Right lobe of liver (tissue), 6 donors: ENCODE measurements at regions not wholly inside any gene's neighbourhood (a gene's known extent, or its start where the extent isn't known, plus 50 kb on each side); places are given as distances from the start of the nearest gene placed in this dataset.

Experiments used
- ATAC-seq, 4 donors: fragments of 200-7000 bp; cut with Tn5 transposase; one replicate each; pipeline ENCODE4 v1.9.1; 2020; ENCODE audit warnings: mild to moderate bottlenecking in 4 of 4, moderate library complexity in 4 of 4
- DNase-seq, 3 donors: peaks; one replicate each; pipeline ENCODE4 v3.0.0-alpha.2; 2020
- H3K27ac ChIP-seq, 3 donors: fragments of 200-600 bp; one replicate each; pipeline ENCODE4 v1.8.0; 2022
- H3K27me3 ChIP-seq, 2 donors: fragments of 200-600 bp; one replicate each; pipeline ENCODE4 v1.8.0; 2022
- H3K36me3 ChIP-seq, 4 donors: fragments of 200-600 bp; sonication (generic) in 1 of 4; one replicate each; pipeline versions ENCODE4 v1.5.1 to v1.8.0; 2017 to 2022; ENCODE audit warnings: control low read depth in 1 of 4
- H3K4me1 ChIP-seq, 4 donors: fragments of 200-600 bp; sonication (generic) in 1 of 4; one replicate each; pipeline versions ENCODE4 v1.5.1 to v1.8.0; 2017 to 2022; ENCODE audit warnings: control low read depth in 1 of 4
- H3K4me3 ChIP-seq, 3 donors: fragments of 200-600 bp; one replicate each; pipeline ENCODE4 v1.8.0; 2022
- H3K9me3 ChIP-seq, 4 donors: fragments of 200-600 bp; sonication (generic) in 1 of 4; one replicate each; pipeline versions ENCODE4 v1.5.1 to v1.8.0; 2017 to 2022; ENCODE audit warnings: control low read depth in 1 of 4
- CTCF ChIP-seq, 4 donors: fragments of 200-600 bp in 3 of 4; fragments of 450-650 bp in 1 of 4; IDR thresholded peaks; one replicate each; pipeline versions ENCODE4 v1.5.1 to v1.8.0; 2016 to 2022; ENCODE audit warnings: antibody characterized with exemption in 4 of 4, mild to moderate bottlenecking in 2 of 4
- POLR2A ChIP-seq: fragments of 450-650 bp; IDR thresholded peaks from one replicate; pipeline ENCODE4 v1.6.1; 2017; ENCODE audit warnings: antibody characterized with exemption, mild to moderate bottlenecking
- WGBS: methylation state at CpG from one replicate; pipeline ENCODE4 v1.1.6; 2018; ENCODE audit warnings: low coverage, low lambda C conversion rate; ENCODE audit not compliant: insufficient coverage; ENCODE audit errors: missing lambda C conversion rate; 5-methylcytosine and 5-hydroxymethylcytosine counted together
- intact Hi-C, 2 donors: fragments of 100-400 bp; cut with DNase I; formaldehyde crosslinking; loops; one replicate each; pipeline versions ENCODE4 v1.11.2 to v1.14.1; 2022
- donor health status: DM: no; HTN: yes; CAD: no.
- donor health status: DM: no; HTN: no; CAD: no.
- donor health status: DM: no; HTN: no; CAD: no.
- donor health status: DM: no; HTN: yes; CAD: no.
- donor health status: DM: no; HTN: yes; CAD: no.

GRCh38 chr7:81280531-81280930 is 361.7 kb upstream of the SEMA3C start:
- TF ChIP-seq POLR2A: no peak
- TF ChIP-seq CTCF (IDR thresholded peaks at IDR 0.05): no peak
- Histone ChIP-seq H3K4me1 (no peaks in the 10 kb centered on the region), H3K36me3 (no peaks in the 10 kb centered on the region), H3K27me3 (no peaks in the 10 kb centered on the region), H3K9me3 (no peaks in the 10 kb centered on the region), H3K27ac (no peak overlapping the region), H3K4me3 (no peak overlapping the region)
- DNase-seq: no peak
- ATAC-seq: no peak
- intact Hi-C loops: no loop called here

- TF ChIP-seq POLR2A (no peak), CTCF (IDR thresholded peaks at IDR 0.05) (no peak)
- intact Hi-C loops: no loop called here
- H3K4me3 ChIP-seq: no peak overlapping the region
- no peaks in the 10 kb centered on the region for H3K9me3 ChIP-seq
- no peak for DNase-seq
- H3K36me3 ChIP-seq: no peaks in the 10 kb centered on the region
- WGBS: 25% methylated on average over 1 of the region's 2 CpGs
- H3K27ac ChIP-seq: no peak overlapping the region
- no peaks in the 10 kb centered on the region for H3K4me1 ChIP-seq
- ATAC-seq: no peak
- no peaks in the 10 kb centered on the region for H3K27me3 ChIP-seq
Measured at GRCh38 chr7:81277691-81278090, 358.8 kb upstream of the SEMA3C start.

- H3K4me1 ChIP-seq: no peaks in the 10 kb centered on the region
- no peak overlapping the region for H3K4me3 ChIP-seq
- no peak for DNase-seq
- no peak for ATAC-seq
- no peaks in the 10 kb centered on the region for H3K9me3 ChIP-seq
- 41% methylated on average over 2 of the region's 6 CpGs for WGBS
- no peaks in the 10 kb centered on the region for H3K27me3 ChIP-seq
- H3K27ac ChIP-seq: no peak overlapping the region
- intact Hi-C loops: no loop called here
- no peaks in the 10 kb centered on the region for H3K36me3 ChIP-seq
- TF ChIP-seq CTCF (IDR thresholded peaks at IDR 0.05) (no peak), POLR2A (no peak)
Measured at GRCh38 chr7:81273601-81274397, 354.9 kb upstream of the SEMA3C start.

GRCh38 chr7:81272176-81272575 is 353.3 kb upstream of the SEMA3C start:
- intact Hi-C loops: no loop called here
- TF ChIP-seq CTCF (IDR thresholded peaks at IDR 0.05) (no peak), POLR2A (no peak)
- Histone ChIP-seq H3K4me1 (no peaks in the 10 kb centered on the region), H3K27me3 (no peaks in the 10 kb centered on the region), H3K36me3 (no peaks in the 10 kb centered on the region), H3K27ac (no peak overlapping the region), H3K4me3 (no peak overlapping the region), H3K9me3 (no peaks in the 10 kb centered on the region)
- 80% methylated on average over 1 of the region's 1 CpG for WGBS
- DNase-seq (no peak), ATAC-seq (no peak)

- no peak for DNase-seq
- Histone ChIP-seq H3K4me1 (no peaks in the 10 kb centered on the region), H3K9me3 (no peaks in the 10 kb centered on the region), H3K27me3 (no peaks in the 10 kb centered on the region), H3K27ac (no peak overlapping the region), H3K36me3 (no peaks in the 10 kb centered on the region), H3K4me3 (no peak overlapping the region)
- intact Hi-C loops: no loop called here
- WGBS: 88% methylated on average over 1 of the region's 1 CpG
- ATAC-seq: no peak
- no peak for TF ChIP-seq POLR2A
- no peak for TF ChIP-seq CTCF (IDR thresholded peaks at IDR 0.05)
Measured at GRCh38 chr7:81268551-81268950, 349.7 kb upstream of the SEMA3C start.
